ENCODE measurements at regions not wholly inside any gene's neighbourhood (a gene's known extent, or its start where the extent isn't known, plus 50 kb on each side); places are given as distances from the start of the nearest gene placed in this dataset.

DNA sequence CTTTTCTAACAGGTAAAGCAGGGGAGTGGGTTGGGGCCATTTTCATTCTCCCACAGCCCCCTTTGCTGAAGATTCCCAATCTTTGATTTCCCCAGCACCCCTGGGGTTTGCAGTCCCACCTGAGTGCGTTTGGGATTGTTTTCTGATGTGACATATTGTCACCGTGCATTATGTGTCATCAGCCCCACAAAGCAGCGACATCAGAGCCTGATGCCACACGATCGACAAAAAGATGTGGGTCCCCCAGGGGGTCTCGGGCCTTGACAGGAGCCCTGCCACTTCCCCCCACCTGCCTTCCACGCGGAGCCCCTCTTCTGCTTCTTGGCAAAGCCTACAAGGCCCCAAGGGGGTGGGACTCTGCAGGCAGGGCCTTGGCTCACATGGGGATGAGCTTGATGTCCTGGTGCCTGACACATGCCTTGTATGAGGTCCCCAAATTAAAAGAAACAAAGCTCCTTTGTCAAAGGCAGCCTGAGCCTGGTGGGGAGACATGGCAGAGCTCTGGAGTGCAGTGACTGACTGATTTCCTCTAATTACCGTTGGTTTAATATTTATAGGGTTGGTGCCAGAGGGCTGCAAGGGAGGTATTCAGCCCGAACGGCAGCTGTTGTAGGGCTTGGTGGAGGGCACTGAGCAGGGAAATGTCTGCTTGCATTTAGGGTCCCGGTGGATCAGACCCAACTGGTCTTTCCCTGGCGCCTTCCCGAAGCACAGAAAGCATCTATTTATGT is 149.2 kb downstream of the MIAT start:
- Histone ChIP-seq H3K4me1 (peaks cover 0 to 25% (median 5%) of the 10 kb centered on the region in 4 donors), H3K9me3 (no peaks in the 10 kb centered on the region), H3K27me3 (no peaks in the 10 kb centered on the region), H3K27ac (no peak overlapping the region), H3K4me3 (no peak overlapping the region), H3K36me3 (no peaks in the 10 kb centered on the region)
- TF ChIP-seq CTCF (IDR thresholded peaks at IDR 0.05) = no peak
- no peak for DNase-seq
- intact Hi-C loops (cut with DNase I; ENCODE audit: low total_unique reads) = no loop called here

DNA sequence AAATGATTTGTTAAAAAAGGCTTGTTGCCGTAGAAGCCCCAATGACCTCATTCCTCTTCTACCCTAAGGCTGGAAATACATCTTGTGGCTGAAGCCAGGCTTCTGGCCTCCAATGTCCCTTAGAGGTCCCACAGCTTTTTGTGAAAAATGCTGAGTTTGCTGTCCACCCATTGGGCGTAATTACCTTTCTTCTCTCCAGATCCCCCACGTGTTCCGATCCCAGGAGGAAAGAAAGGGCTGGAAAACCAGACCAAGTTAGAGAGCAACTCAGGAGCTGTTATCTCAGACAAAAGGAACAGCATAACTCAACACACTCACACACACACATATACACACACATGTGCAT is 154.2 kb downstream of the MIAT start:
- intact Hi-C loops (cut with DNase I; ENCODE audit: low total_unique reads) = no loop called here
- H3K9me3 ChIP-seq = no peaks in the 10 kb centered on the region

GRCh38 chr22:26812731-26813130 is 155.3 kb downstream of the MIAT start:
- Histone ChIP-seq H3K4me1 (peaks cover 0 to 25% (median 5%) of the 10 kb centered on the region in 4 donors), H3K4me3 (no peak overlapping the region), H3K27ac (no peak overlapping the region), H3K36me3 (peaks cover 0 to 6% (median 2%) of the 10 kb centered on the region in 3 donors), H3K9me3 (peaks cover 0 to 4% (median 3%) of the 10 kb centered on the region in 3 donors), H3K27me3 (no peaks in the 10 kb centered on the region)
- intact Hi-C loops (cut with DNase I; ENCODE audit: low total_unique reads) = no loop called here
- no peak for DNase-seq
- no peak for TF ChIP-seq CTCF (IDR thresholded peaks at IDR 0.05)

More for the DNA sequence above, 154.2 kb downstream of the MIAT start:
- H3K4me3 ChIP-seq = no peak overlapping the region
- no peaks in the 10 kb centered on the region for H3K36me3 ChIP-seq
- no peaks in the 10 kb centered on the region for H3K27me3 ChIP-seq
- no peak for DNase-seq
- TF ChIP-seq CTCF (IDR thresholded peaks at IDR 0.05) = no peak
- H3K4me1 ChIP-seq = peaks cover 0 to 25% (median 5%) of the 10 kb centered on the region in 4 donors
- no peak overlapping the region for H3K27ac ChIP-seq

GRCh38 chr22:26816726-26817125 is 159.3 kb downstream of the MIAT start:
- no peak for TF ChIP-seq CTCF (IDR thresholded peaks at IDR 0.05)
- intact Hi-C loops (cut with DNase I; ENCODE audit: low total_unique reads) = no loop called here

GRCh38 chr22:26817926-26818325 is 160.5 kb downstream of the MIAT start:
- Histone ChIP-seq H3K9me3 (peaks cover 0 to 16% (median 13%) of the 10 kb centered on the region in 3 donors), H3K4me3 (no peak overlapping the region), H3K36me3 (peaks cover 3 to 19% (median 6%) of the 10 kb centered on the region in 3 donors), H3K27ac (no peak overlapping the region), H3K4me1 (no peaks in the 10 kb centered on the region), H3K27me3 (no peaks in the 10 kb centered on the region)
- no peak for DNase-seq
- TF ChIP-seq CTCF (IDR thresholded peaks at IDR 0.05) = no peak
- intact Hi-C loops (cut with DNase I; ENCODE audit: low total_unique reads) = no loop called here

More at GRCh38 chr22:26816726-26817125, 159.3 kb downstream of the MIAT start:
- H3K27ac ChIP-seq = no peak overlapping the region
- H3K27me3 ChIP-seq = no peaks in the 10 kb centered on the region
- H3K9me3 ChIP-seq = peaks cover 0 to 16% (median 13%) of the 10 kb centered on the region in 3 donors
- DNase-seq = no peak
- H3K4me3 ChIP-seq = no peak overlapping the region
- no peaks in the 10 kb centered on the region for H3K4me1 ChIP-seq
- peaks cover 3 to 19% (median 6%) of the 10 kb centered on the region in 3 donors for H3K36me3 ChIP-seq

Data from tibial artery (tissue), 4 donors.